K562 (cell line): ENCODE measurements at regions not wholly inside any gene's neighbourhood (a gene's known extent, or its start where the extent isn't known, plus 50 kb on each side); places are given as distances from the start of the nearest gene placed in this dataset.

Source experiments
- ATAC-seq: fragments of 200-7000 bp; cut with Tn5 transposase; 3 replicates; pipeline ENCODE4 v1.9.1; 2020; ENCODE audit warnings: moderate library complexity
- BruUV-seq: library from RNA; stranded (reverse); fragments of 400-500 nt; replicated peaks from 2 replicates; lab custom pipeline; 2021; lab: Mats Ljungman, UMichigan
- CTCF ChIA-PET: fragments of 300-600 bp; formaldehyde crosslinking; extraction: SDS; loops from one replicate; lab custom pipeline; 2021; ENCODE audit warnings: low intra/inter-chr PET ratio; lab: Yijun Ruan, JAX
- POLR2A ChIA-PET: fragments of 300-600, 350-650 bp; sonication (Branson Sonifier 250); formaldehyde crosslinking; extraction: SDS; loops from one replicate; lab custom pipeline; 2021; ENCODE audit warnings: antibody characterized with exemption, inconsistent platforms; lab: Yijun Ruan, JAX
- DNase-seq, 4 experiments: peaks; one replicate each; pipeline versions ENCODE4 v3.0.0 to v3.0.0-alpha.2; 2011 to 2018; ENCODE audit warnings: low spot score in 3 of 4, mixed read lengths in 3 of 4; ENCODE audit errors: extremely low read depth in 1 of 4
- FAIRE-seq: peaks from 2 replicates; lab custom pipeline; 2011; peaks lifted over from hg19 to GRCh38; lab: Jason Lieb, UNC
- H2AFZ ChIP-seq: 2 replicates; pipeline ENCODE4 v1.6.0; 2011; ENCODE audit warnings: low read depth, low read length, control low read depth, inconsistent platforms
- H3K27ac ChIP-seq: fragments of 200-600 bp; 3 replicates; pipeline ENCODE4 v1.8.0; 2011; ENCODE audit warnings: low read depth, mild to moderate bottlenecking, control low read depth, inconsistent platforms, low read length, moderate library complexity, mixed read lengths; ENCODE audit errors: extremely low read depth
- H3K27me3 ChIP-seq, 2 experiments: fragments of 300-600 bp in 1 of 2; 2 replicates in 1 of 2; 3 replicates in 1 of 2; pipeline versions ENCODE4 v1.6.0 to v1.8.0; 2011; ENCODE audit warnings: inconsistent platforms in 2 of 2, low read length in 2 of 2, mild to moderate bottlenecking in 1 of 2, mixed read lengths in 1 of 2, moderate library complexity in 1 of 2; ENCODE audit not compliant: control insufficient read depth in 2 of 2, insufficient read depth in 2 of 2
- H3K36me3 ChIP-seq: fragments of 300-600 bp; 3 replicates; pipeline ENCODE4 v1.8.0; 2011; ENCODE audit warnings: mild to moderate bottlenecking, low read length, inconsistent platforms; ENCODE audit not compliant: control insufficient read depth, insufficient read depth
- H3K4me1 ChIP-seq, 2 experiments: fragments of 200-600 bp in 1 of 2; replicated peaks in 1 of 2; 2 replicates in 1 of 2; 3 replicates in 1 of 2; pipeline versions ENCODE4 v1.5.1 to v1.8.0; 2011; ENCODE audit warnings: inconsistent platforms in 2 of 2, low read length in 2 of 2, mild to moderate bottlenecking in 1 of 2, mixed read lengths in 1 of 2, moderate library complexity in 1 of 2; ENCODE audit not compliant: control insufficient read depth in 2 of 2, insufficient read depth in 2 of 2
- H3K4me2 ChIP-seq: 2 replicates; pipeline ENCODE4 v1.6.1; 2011; ENCODE audit warnings: low read length, control low read depth, inconsistent platforms, mixed read lengths; ENCODE audit not compliant: insufficient read depth
- H3K4me3 ChIP-seq: fragments of 200-600 bp; sonication (generic), shearing (Covaris generic); 2 replicates; pipeline ENCODE4 v1.5.1; 2016; ENCODE audit warnings: control low read depth, inconsistent platforms
- H3K79me2 ChIP-seq: fragments of 200-600 bp; 3 replicates; pipeline ENCODE4 v1.8.0; 2011; ENCODE audit warnings: low read length, inconsistent platforms; ENCODE audit not compliant: control insufficient read depth, insufficient read depth
- H3K9ac ChIP-seq, 2 experiments: 2 replicates each; pipeline versions ENCODE4 v1.6.0 to v1.6.1; 2011; ENCODE audit warnings: low read depth in 2 of 2, low read length in 2 of 2, control low read depth in 1 of 2, inconsistent platforms in 1 of 2, mild to moderate bottlenecking in 1 of 2, mixed read lengths in 1 of 2; ENCODE audit not compliant: insufficient read depth in 1 of 2
- H3K9me1 ChIP-seq: one replicate; pipeline ENCODE4 v1.6.0; 2011; ENCODE audit warnings: inconsistent platforms, mild to moderate bottlenecking, low read length, moderate library complexity; ENCODE audit not compliant: control insufficient read depth, insufficient read depth
- H3K9me3 ChIP-seq: replicated peaks from 2 replicates; pipeline ENCODE4 v1.5.1; 2011; ENCODE audit warnings: low read depth, low read length, inconsistent platforms; ENCODE audit not compliant: control insufficient read depth, insufficient read depth
- H4K20me1 ChIP-seq: replicated peaks from 2 replicates; pipeline ENCODE4 v1.6.1; 2011; ENCODE audit warnings: low read length, inconsistent platforms, mixed read lengths; ENCODE audit not compliant: control insufficient read depth, insufficient read depth
- FOXA1 ChIP-seq: fragments of 450-650 bp; IDR thresholded peaks from 2 replicates; pipeline ENCODE4 v1.6.1; 2016; ENCODE audit warnings: mild to moderate bottlenecking, borderline replicate concordance
- FOXA3 ChIP-seq, 2 experiments: fragments of 450-650 bp in 1 of 2; sonication (generic) in 1 of 2; formaldehyde crosslinking; IDR thresholded peaks in 1 of 2; conservative IDR thresholded peaks in 1 of 2; 2 replicates each; pipeline versions ENCODE4 v1.4.0 to v1.8.0; 2020 to 2022; ENCODE audit warnings: mild to moderate bottlenecking in 2 of 2, missing genetic modification reagents in 1 of 2
- HMGXB4 ChIP-seq: sonication (generic); formaldehyde crosslinking; IDR thresholded peaks from 2 replicates; pipeline ENCODE4 v1.8.1; 2023; ENCODE audit warnings: mild to moderate bottlenecking, missing genetic modification reagents
- MXD1 ChIP-seq: fragments of 250-450 bp; sonication (Bioruptor Pico); IDR thresholded peaks from 2 replicates; pipeline ENCODE4 v1.8.0; 2021; ENCODE audit warnings: borderline replicate concordance, mild to moderate bottlenecking, moderate library complexity; ENCODE audit not compliant: poor library complexity, severe bottlenecking
- POU5F1 ChIP-seq: fragments of 150-350 bp; IDR thresholded peaks from 2 replicates; pipeline ENCODE4 v1.6.1; 2014; ENCODE audit warnings: borderline replicate concordance, low read length, low read depth, mild to moderate bottlenecking; ENCODE audit not compliant: partially characterized antibody
- PRDM10 ChIP-seq: fragments of 450-650 bp; IDR thresholded peaks from 2 replicates; pipeline ENCODE4 v1.6.1; 2018; ENCODE audit not compliant: partially characterized antibody
- USF1 ChIP-seq: sonication (generic); formaldehyde crosslinking; IDR thresholded peaks from 2 replicates; pipeline ENCODE4 v1.9.0; 2022; ENCODE audit warnings: mild to moderate bottlenecking, missing genetic modification reagents
- ZEB2 ChIP-seq: fragments of 450-650 bp; IDR thresholded peaks from 2 replicates; pipeline ENCODE4 v1.6.1; 2016
- ZNF146 ChIP-seq: IDR thresholded peaks from one replicate; pipeline ENCODE4 v1.6.1; 2018; ENCODE audit warnings: missing compliant biosample characterization; ENCODE audit not compliant: unreplicated experiment
- ZNF655 ChIP-seq: fragments of 250-450 bp; sonication (Bioruptor Pico); IDR thresholded peaks from 2 replicates; pipeline ENCODE4 v1.5.0; 2021
- WGBS: fragments of 100-300 bp; shearing (Covaris generic); methylation state at CpG from one replicate; pipeline ENCODE4 v1.1.6; 2016; ENCODE audit warnings: low coverage, mixed read lengths; ENCODE audit not compliant: insufficient coverage; ENCODE audit errors: missing lambda C conversion rate; 5-methylcytosine and 5-hydroxymethylcytosine counted together
- in situ Hi-C: fragments of 300-500 bp; cut with MboI; formaldehyde crosslinking; loops from 4 replicates; pipeline ENCODE4 v1.15.0; 2018; ENCODE audit warnings: inconsistent platforms, mixed read lengths
- intact Hi-C: fragments of 100-400 bp; cut with micrococcal nuclease; formaldehyde crosslinking; loops from 2 replicates; pipeline ENCODE4 v1.14.2; 2022

- no peak for FAIRE-seq
- ATAC-seq, result no peak
- TF ChIP-seq ZNF146 (no peak), POU5F1 (no peak), FOXA3 (CRISPR knock-in tag; conservative IDR thresholded peaks at IDR 0.05 in 1 of 2, IDR thresholded peaks at IDR 0.05 in 1 of 2) (no peak), ZEB2 (no peak), MXD1 (CRISPR knock-in tag) (no peak), PRDM10 (no peak), USF1 (CRISPR knock-in tag) (no peak), ZNF655 (CRISPR knock-in tag) (no peak), HMGXB4 (CRISPR knock-in tag) (no peak), FOXA1 (no peak)
- no peak overlapping the region for H3K27ac ChIP-seq
- H3K27me3 ChIP-seq, result no peaks in the 10 kb centered on the region
- no TSS peak for BruUV-seq
- no peak overlapping the region for H3K4me2 ChIP-seq
- no peaks in the 10 kb centered on the region for H3K79me2 ChIP-seq
- no peak overlapping the region for H2AFZ ChIP-seq
- ChIA-PET CTCF (no interaction called here), POLR2A (no interaction called here)
- no peaks in the 10 kb centered on the region for H4K20me1 ChIP-seq
- no peaks in the 10 kb centered on the region; the same call in 2 of the 3 replicates for H3K36me3 ChIP-seq
- intact Hi-C loops, result no loop called here
- in situ Hi-C loops, result no loop called here
- DNase-seq, result no peak
- H3K9me3 ChIP-seq, result peaks cover 3% of the 10 kb centered on the region
- no peak overlapping the region for H3K4me3 ChIP-seq
- no peaks in the 10 kb centered on the region for H3K9me1 ChIP-seq
- WGBS, result 0% methylated on average over 1 of the region's 1 CpG
- H3K4me1 ChIP-seq, result no peaks in the 10 kb centered on the region
- H3K9ac ChIP-seq, result no peak overlapping the region
These were observed 436.8 kb upstream of the CWC22 start for GRCh38 chr2:180443888-180444287.
